Esophagus muscularis mucosa (tissue), 4 donors: ENCODE measurements at regions not wholly inside any gene's neighbourhood (a gene's known extent, or its start where the extent isn't known, plus 50 kb on each side); places are given as distances from the start of the nearest gene placed in this dataset.

Experiments
- EP300 ChIP-seq: sonication (generic); formaldehyde crosslinking; IDR thresholded peaks from one replicate; pipeline ENCODE4 v1.6.1; 2017; ENCODE audit warnings: antibody characterized with exemption
- POLR2A ChIP-seq: fragments of 450-650 bp; IDR thresholded peaks from one replicate; pipeline ENCODE4 v1.6.1; 2017; ENCODE audit warnings: antibody characterized with exemption, moderate library complexity, mild to moderate bottlenecking, low read depth
- TF ChIP-seq, protein P1 (sequence below), 3 experiments: fragments of 200-600 bp in 2 of 3; fragments of 450-650 bp in 1 of 3; sonication (generic) in 2 of 3; IDR thresholded peaks; one replicate each; pipeline ENCODE4 v1.5.1; 2017 to 2019; ENCODE audit warnings: antibody characterized with exemption in 3 of 3, mild to moderate bottlenecking in 2 of 3, moderate library complexity in 1 of 3

DNA sequence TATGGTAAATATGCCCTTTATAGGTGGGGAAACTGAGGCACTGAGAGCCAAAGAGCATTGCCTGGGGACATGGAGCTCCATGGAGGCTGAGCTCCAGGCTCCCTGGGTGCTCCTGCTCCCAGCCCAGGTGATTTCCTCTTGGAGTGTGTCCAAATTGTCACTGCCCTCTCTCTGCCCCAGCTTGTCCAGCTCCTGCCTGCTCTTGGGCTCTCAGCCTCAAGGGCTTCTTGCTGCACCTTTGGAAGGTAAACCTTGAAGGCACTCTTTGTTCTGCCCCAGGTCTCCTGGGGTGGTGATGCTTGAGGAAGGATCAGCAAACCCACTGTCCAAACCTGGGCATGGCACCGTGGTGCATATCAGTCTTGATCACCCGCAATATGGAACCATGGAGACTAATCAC lies 166.1 kb downstream of the RPS24 start:
- TF ChIP-seq, protein P1, sequence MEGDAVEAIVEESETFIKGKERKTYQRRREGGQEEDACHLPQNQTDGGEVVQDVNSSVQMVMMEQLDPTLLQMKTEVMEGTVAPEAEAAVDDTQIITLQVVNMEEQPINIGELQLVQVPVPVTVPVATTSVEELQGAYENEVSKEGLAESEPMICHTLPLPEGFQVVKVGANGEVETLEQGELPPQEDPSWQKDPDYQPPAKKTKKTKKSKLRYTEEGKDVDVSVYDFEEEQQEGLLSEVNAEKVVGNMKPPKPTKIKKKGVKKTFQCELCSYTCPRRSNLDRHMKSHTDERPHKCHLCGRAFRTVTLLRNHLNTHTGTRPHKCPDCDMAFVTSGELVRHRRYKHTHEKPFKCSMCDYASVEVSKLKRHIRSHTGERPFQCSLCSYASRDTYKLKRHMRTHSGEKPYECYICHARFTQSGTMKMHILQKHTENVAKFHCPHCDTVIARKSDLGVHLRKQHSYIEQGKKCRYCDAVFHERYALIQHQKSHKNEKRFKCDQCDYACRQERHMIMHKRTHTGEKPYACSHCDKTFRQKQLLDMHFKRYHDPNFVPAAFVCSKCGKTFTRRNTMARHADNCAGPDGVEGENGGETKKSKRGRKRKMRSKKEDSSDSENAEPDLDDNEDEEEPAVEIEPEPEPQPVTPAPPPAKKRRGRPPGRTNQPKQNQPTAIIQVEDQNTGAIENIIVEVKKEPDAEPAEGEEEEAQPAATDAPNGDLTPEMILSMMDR (IDR thresholded peaks at IDR 0.05), result no peak
- TF ChIP-seq POLR2A, result no peak
- no peak for TF ChIP-seq EP300
